ENCODE measurements at regions not wholly inside any gene's neighbourhood (a gene's known extent, or its start where the extent isn't known, plus 50 kb on each side); places are given as distances from the start of the nearest gene placed in this dataset.
"Not testable (repeated sequence)": the region's sequence is repeated elsewhere in the genome, so short reads cannot be mapped to it uniquely, and the experiment has no call there.

DNA sequence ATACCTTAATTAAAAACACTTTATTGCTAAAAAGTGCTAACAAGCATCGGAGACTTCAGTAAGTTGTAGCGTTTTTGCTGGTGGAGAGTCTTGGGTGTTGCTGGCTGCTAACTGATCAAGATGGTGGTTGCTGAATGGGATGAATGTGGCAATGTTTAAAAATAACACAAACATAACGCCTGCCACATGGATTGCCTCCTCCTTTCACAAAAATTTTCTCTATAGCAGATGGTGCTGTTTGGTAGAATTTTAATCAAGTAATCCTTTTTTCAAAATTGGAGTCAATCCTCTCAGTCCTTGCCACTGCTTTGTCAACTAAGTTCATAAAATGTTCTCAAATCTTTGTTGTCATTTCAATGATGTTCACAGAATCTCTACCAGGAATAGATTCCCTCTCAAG is 466.8 kb upstream of the TECRL start:
- no peak for DNase-seq (ENCODE audit: low read depth)

GRCh38 chr4:64870558-64870957 is 461.3 kb upstream of the TECRL start:
- no peak overlapping the region for H3K4me3 ChIP-seq (ENCODE audit: low read depth, low read length)

More for the DNA sequence above, 466.8 kb upstream of the TECRL start:
- H3K4me3 ChIP-seq (ENCODE audit: low read depth, low read length), result no peak overlapping the region

GRCh38 chr4:64857815-64858214 is 448.6 kb upstream of the TECRL start:
- no peak overlapping the region for H3K4me3 ChIP-seq (ENCODE audit: low read depth, low read length)
- no peak for DNase-seq (ENCODE audit: low read depth)

More at GRCh38 chr4:64870558-64870957, 461.3 kb upstream of the TECRL start:
- no peak for DNase-seq (ENCODE audit: low read depth)

- H3K4me3 ChIP-seq (ENCODE audit: low read depth, low read length), result no peak overlapping the region
- no peak for DNase-seq (ENCODE audit: low read depth)
Observed at GRCh38 chr4:64857198-64857597, 447.9 kb upstream of the TECRL start.

GRCh38 chr4:64846417-64846816 is 437.2 kb upstream of the TECRL start:
- DNase-seq (ENCODE audit: low read depth), result no peak
- H3K4me3 ChIP-seq (ENCODE audit: low read depth, low read length), result no peak overlapping the region

DNA sequence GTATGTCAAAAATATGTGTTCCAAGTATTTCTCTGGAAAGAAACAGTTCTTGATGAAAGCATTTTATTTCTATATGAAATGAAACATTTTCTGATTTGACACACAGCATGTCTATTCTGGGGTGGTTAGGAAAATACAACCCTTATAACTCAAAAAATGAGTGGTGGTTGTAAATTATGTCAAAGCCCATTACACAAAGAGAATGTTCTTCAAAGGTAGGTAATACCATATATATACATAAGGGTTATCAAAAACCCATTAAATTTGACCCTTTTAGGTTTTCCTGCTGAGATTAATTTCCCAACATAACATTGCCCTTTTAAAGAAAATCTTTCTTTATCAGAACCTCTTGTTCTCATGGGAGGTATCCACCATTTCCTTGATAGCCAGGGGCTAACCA is 420.5 kb upstream of the TECRL start:
- no peak overlapping the region for H3K4me3 ChIP-seq (ENCODE audit: low read depth, low read length)
- no peak for DNase-seq (ENCODE audit: low read depth)

DNA sequence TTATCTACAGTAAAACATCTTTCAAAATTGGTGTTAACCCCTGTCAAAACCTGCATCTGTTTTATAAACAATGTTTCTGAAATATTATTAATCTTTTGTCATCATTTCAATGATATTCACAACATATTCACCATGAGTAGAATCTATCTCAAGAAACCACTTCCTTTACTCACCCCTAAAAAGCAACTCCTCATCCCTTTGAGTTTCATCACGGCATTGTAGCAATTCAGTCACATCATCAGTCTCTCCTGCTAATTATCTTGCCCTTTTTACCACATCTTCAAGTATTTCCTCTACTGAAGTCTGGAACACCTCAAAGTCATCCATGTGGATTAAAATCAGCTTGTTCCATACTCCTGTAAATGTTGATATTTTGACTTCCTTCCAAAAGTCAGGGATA is 415.3 kb upstream of the TECRL start:
- DNase-seq (ENCODE audit: low read depth), result no peak
- no peak overlapping the region for H3K4me3 ChIP-seq (ENCODE audit: low read depth, low read length)

- H3K4me3 ChIP-seq (ENCODE audit: low read depth, low read length), result no peak overlapping the region
- DNase-seq (ENCODE audit: low read depth), result no peak
Observed at GRCh38 chr4:64822405-64822804, 413.2 kb upstream of the TECRL start.

GRCh38 chr4:64821219-64821976 is 412.1 kb upstream of the TECRL start:
- no peak for DNase-seq (ENCODE audit: low read depth)
- H3K4me3 ChIP-seq (ENCODE audit: low read depth, low read length), result no peak overlapping the region

DNA sequence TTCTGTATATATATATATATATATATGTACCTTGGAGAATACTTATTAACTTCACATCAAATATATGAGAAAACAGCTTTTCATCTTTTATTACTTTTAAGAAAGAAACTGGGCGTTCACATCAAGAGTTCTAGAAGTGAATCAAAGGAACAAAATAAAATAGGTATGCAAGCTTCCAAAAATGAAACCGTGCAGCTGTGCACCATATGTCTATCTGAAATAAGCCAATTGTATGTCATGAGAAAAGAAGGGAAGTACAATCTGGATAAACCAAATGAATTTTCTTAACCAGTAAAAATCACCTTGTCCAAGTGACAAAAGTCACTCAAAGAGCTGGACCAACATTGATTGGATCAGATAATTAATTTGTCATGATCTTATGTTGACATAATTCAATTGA is 405.4 kb upstream of the TECRL start:
- H3K4me3 ChIP-seq (ENCODE audit: low read depth, low read length), result no peak overlapping the region
- DNase-seq (ENCODE audit: low read depth), result no peak

DNA sequence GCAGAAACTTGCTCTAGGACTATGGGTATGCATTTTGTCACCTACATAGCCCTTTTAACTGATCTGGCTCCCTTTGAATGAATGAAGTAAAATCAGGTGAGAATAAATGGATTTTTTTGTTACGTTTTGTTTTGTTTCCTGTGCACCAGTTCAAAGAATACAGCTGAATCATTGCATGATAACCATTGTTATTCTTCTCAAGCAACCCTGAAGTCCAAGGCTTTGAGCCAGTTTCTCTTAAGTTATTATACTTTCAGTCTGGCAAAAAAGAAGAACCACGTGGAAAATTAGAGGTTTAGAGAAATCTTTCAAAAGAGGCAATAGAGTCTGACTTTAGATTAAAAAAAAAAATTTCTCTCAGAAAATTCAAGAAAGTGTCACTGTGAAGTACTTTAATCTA is 398.6 kb upstream of the TECRL start:
- no peak for DNase-seq (ENCODE audit: low read depth)

GRCh38 chr4:64799751-64800150 is 390.5 kb upstream of the TECRL start:
- no peak for DNase-seq (ENCODE audit: low read depth)
- no peak overlapping the region for H3K4me3 ChIP-seq (ENCODE audit: low read depth, low read length)

More for the DNA sequence above, 398.6 kb upstream of the TECRL start:
- no peak overlapping the region for H3K4me3 ChIP-seq (ENCODE audit: low read depth, low read length)

GRCh38 chr4:64798828-64799227 is 389.6 kb upstream of the TECRL start:
- DNase-seq (ENCODE audit: low read depth); H3K4me3 ChIP-seq (ENCODE audit: low read depth, low read length): not testable (repeated sequence)

GRCh38 chr4:64796581-64796980 is 387.3 kb upstream of the TECRL start:
- DNase-seq (ENCODE audit: low read depth), result no peak

GRCh38 chr4:64784125-64784524 is 374.9 kb upstream of the TECRL start:
- no peak overlapping the region for H3K4me3 ChIP-seq (ENCODE audit: low read depth, low read length)
- DNase-seq (ENCODE audit: low read depth), result peak; percentile 6

More at GRCh38 chr4:64796581-64796980, 387.3 kb upstream of the TECRL start:
- no peak overlapping the region for H3K4me3 ChIP-seq (ENCODE audit: low read depth, low read length)

GRCh38 chr4:64781737-64782326 is 372.6 kb upstream of the TECRL start:
- no peak overlapping the region for H3K4me3 ChIP-seq (ENCODE audit: low read depth, low read length)
- no peak for DNase-seq (ENCODE audit: low read depth)

- H3K4me3 ChIP-seq (ENCODE audit: low read depth, low read length), result no peak overlapping the region
- DNase-seq (ENCODE audit: low read depth), result no peak
Observed at GRCh38 chr4:64780664-64781063, 371.4 kb upstream of the TECRL start.

- no peak overlapping the region for H3K4me3 ChIP-seq (ENCODE audit: low read depth, low read length)
- no peak for DNase-seq (ENCODE audit: low read depth)
Observed at GRCh38 chr4:64777286-64777685, 368.0 kb upstream of the TECRL start.

DNA sequence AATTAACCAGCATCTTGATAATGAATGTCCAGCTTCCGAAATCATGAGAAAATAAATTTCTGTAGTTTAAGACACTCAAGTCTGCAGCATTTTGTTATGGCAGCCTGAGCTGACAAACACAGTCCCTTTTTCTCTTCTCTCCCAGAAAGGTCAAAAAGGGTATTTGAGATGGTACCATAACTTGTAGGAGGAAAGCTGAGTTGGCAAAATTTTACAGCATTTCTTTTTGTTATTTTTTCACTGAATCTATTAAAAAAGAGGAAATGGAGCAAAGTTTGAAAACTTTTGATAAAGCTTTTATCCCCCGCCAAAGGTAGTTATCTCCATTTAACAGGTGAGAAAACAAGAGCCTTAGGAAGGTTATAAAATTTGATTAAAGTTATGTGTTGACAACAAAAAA is 367.6 kb upstream of the TECRL start:
- DNase-seq (ENCODE audit: low read depth), result no peak

DNA sequence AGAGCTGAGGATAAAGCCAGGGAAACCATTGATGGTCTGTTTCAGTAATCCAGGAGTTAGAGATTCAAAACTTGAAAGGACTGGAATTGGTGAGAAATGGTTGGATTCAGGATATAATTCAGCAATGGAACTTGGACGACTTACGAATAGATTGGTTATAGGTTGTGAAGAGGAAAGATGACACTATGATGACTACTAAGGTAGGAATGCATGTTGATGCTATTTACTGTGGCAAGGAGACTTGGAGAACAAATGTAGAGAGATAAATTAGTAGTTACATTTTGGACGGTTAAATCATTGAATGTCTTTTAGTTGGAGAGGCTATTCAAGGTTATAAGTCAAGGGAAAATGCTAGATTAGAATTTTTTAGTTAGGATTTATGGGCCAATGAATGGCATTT is 365.4 kb upstream of the TECRL start:
- no peak overlapping the region for H3K4me3 ChIP-seq (ENCODE audit: low read depth, low read length)
- DNase-seq (ENCODE audit: low read depth), result no peak

More for the DNA sequence above, 367.6 kb upstream of the TECRL start:
- no peak overlapping the region for H3K4me3 ChIP-seq (ENCODE audit: low read depth, low read length)

- no peak overlapping the region for H3K4me3 ChIP-seq (ENCODE audit: low read depth, low read length)
- DNase-seq (ENCODE audit: low read depth), result no peak
Observed at GRCh38 chr4:64771149-64771548, 361.9 kb upstream of the TECRL start.

All from skeletal muscle cell (primary cell).